ENCODE measurements at regions not wholly inside any gene's neighbourhood (a gene's known extent, or its start where the extent isn't known, plus 50 kb on each side); places are given as distances from the start of the nearest gene placed in this dataset.
A peak's percentile ranks its signal among the peaks of the same experiment; 100 is the strongest.
"Not testable (repeated sequence)": the region's sequence is repeated elsewhere in the genome, so short reads cannot be mapped to it uniquely, and the experiment has no call there.

DNA sequence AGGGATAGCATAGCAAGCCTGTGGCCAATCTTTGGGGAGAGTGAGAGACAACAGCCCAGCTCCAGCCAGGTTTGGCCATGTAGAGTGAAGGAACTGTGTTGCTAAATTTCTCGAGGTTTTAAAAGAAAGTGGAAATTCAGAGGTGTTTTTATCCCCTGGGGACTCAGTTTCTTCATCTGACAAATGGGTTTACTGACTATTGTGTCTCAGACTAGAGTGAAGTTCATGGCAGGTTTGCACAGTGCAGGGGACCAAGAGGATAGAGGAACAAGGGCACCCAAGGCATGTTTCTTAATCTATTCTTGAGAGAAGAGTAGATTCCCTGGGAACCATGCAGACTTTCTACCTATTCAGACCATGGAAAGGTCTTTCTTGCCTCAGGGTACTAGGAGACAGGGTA is 555.8 kb upstream of the C16orf82 start:
- no peak for DNase-seq

DNA sequence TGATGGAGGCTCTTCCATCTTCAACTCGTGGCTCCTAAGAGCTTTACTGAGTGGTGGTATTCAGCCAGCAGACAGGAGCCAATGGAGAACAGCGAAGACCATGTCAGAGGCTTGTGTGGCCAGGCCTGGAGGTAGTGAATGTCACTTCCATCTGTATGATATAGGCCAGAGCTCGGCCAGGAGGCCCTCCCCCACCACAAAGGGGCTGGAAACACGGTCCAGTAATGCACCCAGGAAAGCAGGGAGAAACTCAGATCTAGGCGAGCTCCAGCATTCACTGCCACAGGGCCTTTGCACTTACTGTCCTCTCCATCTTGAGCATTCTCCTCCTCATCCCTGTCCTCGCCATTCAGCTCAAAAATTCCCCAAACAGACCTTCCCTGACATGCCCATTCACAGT is 555.3 kb upstream of the C16orf82 start:
- DNase-seq, result no peak

DNA sequence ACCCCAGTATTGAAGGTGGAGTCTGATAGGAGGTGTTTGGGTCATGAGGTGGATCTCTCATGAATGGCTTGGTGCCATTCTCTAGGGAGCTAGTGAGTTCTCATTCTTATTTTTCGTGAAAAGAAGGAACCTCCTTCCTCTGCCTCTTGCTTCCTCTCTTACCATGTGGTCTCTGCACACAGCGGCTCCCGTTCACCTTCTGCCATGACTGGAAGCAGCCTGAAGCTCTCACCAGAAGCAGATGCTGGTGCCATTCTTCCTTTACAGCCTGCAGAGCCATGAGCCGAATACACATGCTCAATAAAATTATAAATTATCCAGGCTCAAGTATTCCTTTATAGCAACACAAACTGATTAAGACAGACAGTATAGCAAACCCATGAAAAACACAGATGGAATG is 545.1 kb upstream of the C16orf82 start:
- DNase-seq, result no peak

DNA sequence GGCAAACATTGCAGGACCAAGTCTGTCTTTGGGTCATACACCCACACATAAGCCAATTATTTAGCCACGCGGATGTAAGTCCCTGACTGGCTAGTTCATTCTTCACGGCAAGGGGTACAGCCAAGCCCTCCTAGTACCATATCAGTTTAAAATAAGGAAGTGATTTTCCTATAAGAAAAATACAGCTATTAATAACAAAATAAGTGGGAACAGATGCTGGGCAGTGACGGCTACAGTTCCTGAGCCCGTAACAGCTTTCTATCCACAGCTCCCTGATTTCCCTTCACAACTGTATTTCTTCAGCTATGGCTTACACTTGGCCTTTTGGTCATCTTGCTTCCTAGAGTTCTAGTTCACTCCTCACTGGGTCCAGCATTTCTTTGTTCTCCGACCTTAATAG is 542.4 kb upstream of the C16orf82 start:
- DNase-seq, result no peak

DNA sequence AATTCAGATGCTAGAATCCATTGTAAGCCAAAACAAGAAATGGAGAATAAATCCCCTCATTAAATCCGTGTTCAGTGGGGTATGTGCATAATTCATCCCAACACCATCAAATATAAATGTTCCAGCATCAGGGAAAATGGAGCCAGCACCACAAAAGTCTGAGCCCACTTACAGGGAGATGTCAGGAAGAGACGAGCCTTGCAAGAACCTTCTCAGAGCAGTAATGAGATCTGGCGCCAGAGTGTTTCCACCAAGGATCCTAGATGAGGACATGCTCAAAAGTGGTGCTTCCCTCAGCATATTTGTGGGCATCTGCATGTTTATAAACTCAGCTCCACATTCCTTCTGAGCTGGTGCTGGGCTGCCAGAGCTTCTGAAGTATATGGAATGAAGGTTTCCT is 541.9 kb upstream of the C16orf82 start:
- no peak for DNase-seq

DNA sequence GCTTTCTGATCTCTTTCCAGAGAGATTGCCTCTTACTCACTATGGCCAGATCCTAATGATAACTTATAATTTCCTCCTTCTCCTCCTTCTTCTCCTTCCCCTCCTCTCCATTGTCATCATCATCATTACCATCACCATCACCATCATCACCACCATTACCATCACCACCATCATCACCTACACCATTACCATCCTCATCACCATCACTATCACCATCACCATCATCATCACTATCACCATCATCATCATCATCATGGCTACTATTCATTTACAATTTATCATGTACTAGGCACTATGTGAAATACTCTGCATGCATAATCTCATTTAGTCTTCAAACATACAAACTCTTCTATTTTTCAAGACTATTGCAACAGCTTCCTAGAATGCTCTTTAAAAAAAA is 540.9 kb upstream of the C16orf82 start:
- no peak for DNase-seq

DNA sequence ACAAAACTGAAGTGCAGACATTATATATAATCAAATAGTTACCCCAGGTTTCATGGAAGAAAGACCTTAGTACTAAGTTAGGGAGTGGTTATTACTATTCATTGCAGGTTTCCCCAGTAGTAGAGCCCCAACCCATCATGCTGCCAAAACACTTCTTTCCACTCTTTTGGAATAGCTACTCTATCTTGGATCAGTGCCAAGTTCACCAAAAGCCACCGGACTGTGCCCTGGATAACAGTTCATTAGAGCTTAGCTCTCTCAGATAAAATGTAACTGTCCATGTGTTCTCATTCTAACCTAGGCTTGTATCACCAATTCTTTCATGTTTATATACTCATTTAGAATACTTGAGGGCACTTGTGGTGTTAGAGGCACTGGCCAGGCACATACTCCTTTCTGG is 540.1 kb upstream of the C16orf82 start:
- no peak for DNase-seq

DNA sequence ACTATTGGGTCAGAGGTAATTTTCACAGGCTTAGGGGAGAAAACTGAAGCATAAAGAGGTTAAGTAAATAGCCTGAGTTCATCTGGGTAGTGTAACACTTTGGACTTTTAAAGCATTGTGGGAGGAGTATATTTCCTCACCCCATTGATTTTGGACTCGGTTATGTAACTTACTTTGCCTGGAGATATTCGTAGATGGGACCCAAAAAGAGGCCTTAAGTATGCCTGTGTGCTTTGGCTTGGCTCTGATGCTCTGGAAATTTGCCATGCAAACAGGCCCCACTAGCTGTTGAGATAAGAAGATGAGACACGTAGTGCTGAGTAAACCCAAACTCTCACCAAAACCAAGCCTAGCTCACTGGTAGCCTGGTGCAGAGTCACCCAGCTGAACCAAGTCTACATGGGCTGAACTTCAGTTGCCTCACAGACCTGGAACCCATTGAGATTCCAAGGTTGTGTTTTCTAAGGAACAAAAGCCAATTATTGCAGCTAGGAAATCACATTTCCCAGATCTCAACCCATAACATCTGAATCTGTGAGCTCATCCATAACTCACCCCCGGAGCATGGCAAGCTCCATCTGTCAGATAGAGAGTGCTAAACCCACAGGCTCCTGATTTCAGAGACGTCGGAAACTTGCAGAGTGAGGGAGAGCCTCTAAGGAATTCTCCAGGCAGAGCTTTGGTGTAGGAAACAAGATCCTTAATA is 536.0 kb upstream of the C16orf82 start:
- no peak for DNase-seq

DNA sequence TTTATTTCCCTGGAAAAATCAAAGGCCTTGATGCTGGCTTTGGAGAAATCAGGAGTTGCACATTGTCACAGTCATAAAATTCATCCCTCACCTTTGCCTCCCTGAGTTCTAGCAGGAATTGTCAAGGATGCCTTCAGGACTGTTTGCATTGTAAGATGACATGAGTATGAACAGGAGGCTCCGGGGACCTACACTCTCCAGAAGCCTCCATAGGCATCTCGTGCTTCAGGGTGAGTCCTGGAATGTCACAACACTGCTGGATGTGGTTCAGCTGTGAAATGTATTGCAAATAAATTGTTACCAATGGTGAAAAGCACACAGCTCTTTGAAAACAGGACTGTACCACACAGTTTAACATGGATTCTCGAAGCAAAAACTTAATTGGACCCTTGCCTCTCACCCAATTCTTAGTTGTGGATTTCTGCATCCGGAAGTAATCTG is 535.4 kb upstream of the C16orf82 start:
- no peak for DNase-seq

DNA sequence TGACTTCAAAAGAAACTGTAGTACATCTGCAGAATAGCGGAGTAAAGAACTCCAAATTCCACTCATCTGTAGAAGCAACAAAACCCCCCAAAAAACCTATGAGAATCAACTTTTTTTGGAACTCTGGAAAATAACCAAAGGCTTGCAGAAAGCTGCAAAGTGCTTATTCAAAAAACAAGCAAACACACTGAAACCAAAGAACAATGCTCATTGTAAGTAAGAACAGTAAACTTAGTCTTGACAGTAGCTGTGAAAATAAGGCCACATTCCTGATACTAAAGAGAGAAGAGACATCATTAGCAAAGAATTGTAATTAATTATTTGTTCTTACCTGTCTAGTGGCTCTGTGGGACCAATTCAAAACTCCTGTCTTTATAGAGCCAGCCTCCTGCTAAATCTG is 534.3 kb upstream of the C16orf82 start:
- no peak for DNase-seq

DNA sequence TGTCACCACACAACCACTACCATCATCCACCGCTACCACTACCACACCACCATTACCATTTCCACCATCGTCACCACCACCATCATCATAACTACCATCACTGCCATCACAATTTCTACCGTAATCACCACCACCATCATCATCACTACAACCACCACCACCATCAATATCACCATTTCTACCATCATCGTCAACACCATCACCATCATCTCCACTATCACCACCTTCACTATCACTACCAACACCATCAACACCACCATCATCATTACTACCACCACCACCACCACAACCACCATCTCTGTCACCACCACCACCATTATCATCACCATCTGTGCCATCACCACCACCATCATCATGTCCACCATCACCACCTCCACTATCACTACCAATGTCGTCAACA is 524.5 kb upstream of the C16orf82 start:
- DNase-seq, result no peak

DNA sequence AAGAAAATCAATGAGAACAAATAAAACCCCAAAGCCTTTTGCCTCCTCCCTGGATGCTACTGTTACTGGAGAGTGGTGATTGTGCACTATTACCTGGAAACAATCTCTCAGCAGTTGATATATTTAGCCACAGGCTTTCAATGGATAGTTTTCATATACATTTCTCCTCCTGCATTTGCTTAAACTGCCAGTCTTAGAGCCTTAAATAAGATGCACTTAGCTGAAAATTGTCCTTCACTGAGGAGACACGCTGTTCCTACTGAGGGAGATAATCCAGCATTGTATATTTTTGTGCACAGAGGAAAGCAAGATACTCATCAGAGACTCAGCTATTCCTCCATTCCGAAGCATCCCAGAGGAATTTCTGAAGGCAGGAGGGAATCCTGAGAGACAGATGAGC is 520.2 kb upstream of the C16orf82 start:
- DNase-seq, result no peak

DNA sequence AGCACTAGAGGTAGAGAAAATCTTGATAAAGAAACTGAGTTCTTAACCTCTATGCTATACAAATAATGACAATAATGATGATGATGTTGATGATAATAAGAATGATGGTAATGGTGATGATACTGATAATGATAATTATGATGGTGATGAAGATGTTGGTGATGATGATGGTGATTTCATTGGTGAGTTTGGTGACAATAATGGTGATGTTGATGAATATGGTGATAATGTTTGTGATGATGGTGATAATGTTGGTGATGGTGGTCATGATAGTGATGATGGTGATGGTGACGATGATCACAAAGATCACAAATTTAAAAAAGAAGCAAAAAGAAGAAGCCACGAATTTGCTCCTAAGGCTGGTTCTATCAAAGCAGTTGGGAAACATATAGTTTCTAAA is 519.0 kb upstream of the C16orf82 start:
- DNase-seq, result no peak

DNA sequence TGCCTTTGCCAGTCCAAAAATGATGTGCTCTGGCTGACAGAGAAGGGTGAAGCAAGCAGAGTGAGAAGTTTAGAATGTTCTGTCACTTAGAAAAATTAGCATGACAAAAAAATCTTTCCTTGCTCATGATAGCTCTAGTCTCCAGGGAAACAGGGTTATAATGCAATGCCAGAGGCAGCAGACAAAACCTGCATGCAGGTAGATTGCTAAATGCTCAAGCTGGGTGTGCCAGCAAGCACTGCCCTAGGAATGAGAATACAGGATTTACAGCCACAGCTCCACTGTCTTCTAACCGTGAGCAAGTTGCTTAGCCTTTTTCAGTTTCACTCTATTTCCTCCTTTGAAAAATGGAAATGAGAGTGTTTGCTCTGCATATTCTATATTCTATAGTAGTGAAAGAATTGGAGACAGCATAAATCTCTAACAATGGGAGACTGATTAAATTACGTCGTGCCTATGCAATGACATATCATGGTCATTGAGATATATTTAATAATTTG is 516.6 kb upstream of the C16orf82 start:
- DNase-seq, result no peak

DNA sequence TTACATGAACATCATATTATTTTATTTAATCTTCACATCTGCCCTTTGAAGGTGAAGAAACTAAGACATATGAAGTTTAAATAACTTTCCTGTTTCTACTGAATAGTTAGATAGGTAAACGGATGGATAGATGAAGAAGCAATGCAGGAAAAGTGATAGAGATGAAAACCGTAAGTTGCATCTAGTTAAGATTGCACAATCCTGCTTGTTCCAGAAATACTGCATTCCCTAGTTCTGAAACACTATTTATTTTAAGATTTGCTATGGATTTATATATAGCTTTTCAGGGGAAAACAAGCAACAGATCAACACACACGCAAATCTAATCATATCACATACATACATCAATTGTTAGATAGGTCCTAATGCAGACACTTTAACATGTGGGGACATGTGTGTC is 512.7 kb upstream of the C16orf82 start:
- DNase-seq, result no peak

DNA sequence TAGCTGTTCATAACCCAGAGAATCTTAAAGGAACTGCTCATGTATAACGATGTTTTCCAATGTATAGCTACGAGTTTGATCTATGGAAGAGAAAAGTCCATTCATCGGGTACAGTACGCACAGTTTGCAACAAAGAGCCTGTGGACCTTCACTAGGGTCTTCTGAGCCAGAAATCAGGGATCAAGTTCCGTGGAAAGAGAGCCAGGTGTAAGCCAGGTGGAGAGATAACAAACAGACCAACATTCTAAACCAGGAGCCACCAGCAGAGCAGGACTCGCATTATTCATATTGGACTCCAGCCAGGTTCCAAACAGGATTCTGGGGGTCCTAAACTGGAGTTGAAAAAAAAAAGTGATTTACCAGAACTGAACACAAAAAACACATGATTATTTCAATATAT is 505.4 kb upstream of the C16orf82 start:
- no peak for DNase-seq

DNA sequence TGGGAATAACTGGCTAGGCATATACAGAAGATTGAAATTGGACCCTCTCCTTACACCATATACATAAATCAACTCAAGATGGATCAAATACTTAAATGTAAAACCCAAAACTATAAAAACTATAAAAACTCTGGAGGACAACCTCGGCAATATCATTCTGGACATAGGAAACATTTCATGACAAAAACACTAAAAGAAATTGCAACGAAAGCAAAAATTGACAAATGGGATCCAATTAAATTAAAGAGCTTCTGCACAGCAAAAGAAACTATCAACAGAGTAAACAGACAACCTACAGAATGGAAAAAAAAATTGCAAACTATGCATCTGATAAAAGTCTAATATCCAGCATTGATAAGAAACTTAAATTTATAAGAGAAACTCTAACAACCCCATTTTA is 503.7 kb upstream of the C16orf82 start:
- no peak for DNase-seq

DNA sequence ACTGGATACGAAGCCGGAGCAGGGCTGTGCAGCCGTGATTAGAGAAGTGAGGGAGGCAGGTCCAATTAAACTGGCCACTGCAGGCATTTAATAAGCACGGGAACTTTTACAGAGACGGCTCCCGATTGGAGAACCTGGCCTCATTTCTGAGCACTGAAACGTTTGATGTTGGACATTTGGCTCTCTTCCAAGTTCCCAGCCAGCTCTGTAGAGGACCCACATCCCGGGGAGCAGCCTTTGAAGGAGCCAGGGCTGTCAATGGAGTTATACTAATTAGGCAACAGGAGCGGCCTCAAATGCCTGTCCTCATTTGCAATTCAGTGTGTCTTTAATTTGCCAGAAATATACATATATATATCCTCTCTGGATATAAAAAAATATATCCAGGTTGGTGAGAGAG is 499.4 kb upstream of the C16orf82 start:
- DNase-seq, result no peak

DNA sequence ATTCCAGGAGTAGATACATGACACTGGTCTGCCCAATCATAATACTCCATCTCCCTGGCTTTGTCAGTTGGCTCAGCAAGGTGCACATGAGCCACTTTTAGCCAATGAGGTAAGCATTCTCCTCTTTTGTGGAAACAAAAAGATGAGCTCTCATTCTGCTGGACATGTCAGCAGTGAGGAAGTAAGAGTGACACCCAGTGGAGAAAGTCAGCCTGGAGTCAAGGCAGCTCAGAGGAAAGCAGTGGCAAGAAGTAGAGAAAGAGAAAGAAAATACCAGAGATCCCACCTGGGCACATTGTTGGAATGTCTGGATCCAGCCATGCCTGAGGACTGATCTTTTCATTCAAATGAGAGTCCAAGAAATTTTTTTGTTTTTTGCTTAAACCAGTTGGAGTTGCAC is 496.9 kb upstream of the C16orf82 start:
- peak in 5 of 14 donors; percentile 0 to 4 (median 0) for DNase-seq

DNA sequence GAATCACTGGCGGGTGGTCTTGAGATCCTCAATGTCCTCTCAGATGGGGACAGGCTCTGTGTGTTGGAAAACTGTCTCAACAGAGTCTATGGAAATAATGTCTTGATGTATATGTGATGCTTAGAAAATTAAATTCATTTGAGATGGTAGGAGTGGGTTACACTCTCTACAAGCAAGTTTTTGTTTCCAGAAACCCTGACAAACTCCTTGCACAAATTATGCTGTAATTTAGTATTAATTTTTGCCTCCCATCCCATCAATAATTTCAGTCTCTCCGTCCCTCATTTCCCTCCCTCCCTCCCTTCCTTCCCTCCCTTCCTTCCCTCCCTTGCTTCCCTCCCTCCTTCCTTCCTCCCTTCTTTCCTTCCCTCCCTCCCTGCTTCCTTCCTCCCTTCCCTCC is 488.0 kb upstream of the C16orf82 start:
- DNase-seq, result no peak

DNA sequence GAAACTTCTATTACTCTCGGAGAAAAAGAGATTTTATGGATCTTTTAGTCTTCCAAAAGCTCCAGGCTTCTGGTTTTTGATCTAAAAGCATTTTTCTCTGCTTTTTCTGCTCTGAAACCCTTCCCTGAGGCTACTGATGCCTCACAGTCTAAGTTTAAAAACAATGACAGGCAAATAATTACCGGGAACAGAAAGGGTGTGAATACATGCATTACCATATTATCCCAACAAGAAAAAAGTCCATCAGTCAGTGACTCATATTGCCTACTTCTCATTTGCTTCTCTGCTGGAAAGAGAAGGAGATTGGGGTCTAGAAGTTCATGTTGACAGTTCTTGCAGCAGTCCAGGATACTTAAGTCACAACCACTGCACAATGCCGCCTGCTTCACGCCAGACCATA is 482.9 kb upstream of the C16orf82 start:
- no peak for DNase-seq

DNA sequence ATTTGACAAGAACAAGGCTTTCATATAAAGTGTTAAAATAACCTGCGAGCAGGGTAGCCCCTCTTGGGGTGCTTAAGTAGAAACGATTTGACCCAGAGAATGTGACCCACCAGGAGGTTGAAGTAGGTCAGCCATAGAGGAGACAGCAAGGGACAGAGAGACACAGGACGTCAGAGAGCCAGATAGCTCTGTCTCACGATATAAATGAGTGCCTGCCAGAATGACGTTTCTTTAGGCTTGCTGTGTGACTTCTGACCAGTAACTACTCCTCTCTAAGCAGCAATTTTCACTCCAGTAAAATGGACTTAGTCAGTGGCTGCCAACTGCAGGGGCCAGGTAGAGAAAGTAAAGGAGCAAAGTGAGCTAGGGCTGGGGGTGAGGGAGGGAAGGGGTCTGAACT is 473.0 kb upstream of the C16orf82 start:
- DNase-seq, result no peak

DNA sequence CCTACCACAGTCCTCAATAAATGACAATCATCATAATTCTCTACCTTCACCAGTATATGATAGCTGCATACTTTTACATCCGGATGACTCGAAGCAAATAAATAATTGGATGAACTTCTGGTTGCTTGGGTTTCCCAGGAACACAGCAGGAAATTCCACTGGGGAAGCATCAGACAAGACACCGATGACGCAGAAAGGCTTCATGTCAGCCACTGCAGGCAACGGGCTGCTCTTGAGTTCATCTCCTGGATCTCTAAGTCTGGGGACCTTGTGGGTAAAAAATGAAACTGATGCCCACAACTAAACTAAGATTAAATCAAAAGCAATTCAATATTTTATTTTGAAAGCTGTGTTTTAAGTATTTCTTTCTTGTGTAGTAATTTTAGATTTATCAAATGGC is 472.1 kb upstream of the C16orf82 start:
- DNase-seq, result no peak

DNA sequence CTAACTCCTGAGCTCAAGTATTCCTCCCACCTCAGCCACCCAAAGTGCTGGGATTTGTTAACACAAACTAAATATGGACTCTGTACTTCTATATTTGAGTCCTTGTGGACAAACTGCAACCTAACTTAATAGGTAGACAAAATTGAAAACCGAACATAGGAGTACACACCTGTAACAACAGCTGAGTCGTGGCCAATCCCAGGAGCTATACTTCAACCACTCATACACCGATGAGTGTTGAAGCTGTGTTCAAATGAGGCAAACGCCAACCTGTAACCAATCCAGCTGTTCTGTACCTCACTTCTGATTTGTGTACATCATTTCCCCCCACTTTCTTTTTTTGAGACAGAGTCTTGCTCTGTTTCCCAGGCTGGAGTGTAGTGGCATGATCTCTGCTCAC is 471.5 kb upstream of the C16orf82 start:
- DNase-seq, result no peak

DNA sequence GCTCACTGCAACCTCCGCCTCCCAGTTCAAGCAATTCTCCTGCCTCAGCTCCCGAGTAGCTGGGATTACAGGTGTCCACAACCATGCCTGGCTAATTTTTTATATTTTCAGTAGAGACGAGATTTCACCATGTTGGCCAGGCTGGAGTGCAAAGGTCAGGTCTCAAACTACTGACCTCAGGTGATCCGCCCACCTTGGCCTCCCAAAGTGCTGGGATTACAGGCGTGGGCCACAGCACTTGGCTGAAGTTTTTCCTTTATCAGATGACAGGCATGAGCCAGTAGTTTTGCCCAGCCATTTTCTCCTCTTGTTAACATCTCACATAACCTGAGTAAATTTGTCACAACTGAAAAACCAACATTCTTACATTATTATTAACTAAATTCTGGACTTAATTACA is 470.7 kb upstream of the C16orf82 start:
- not testable (repeated sequence) for DNase-seq
